Stimulated activated naive B cell treated with anti-CD40 and anti-IgM and Interleukin-4, amounts not matched to agents 10 μg/mL and 1 μg/mL and 100 μg/mL, for 72 hours (primary cell): ENCODE measurements at regions not wholly inside any gene's neighbourhood (a gene's known extent, or its start where the extent isn't known, plus 50 kb on each side); places are given as distances from the start of the nearest gene placed in this dataset.

Source experiments
- ATAC-seq, 2 donors: fragments of 150-1000 bp; cut with Tn5 transposase; replicated peaks; 2 replicates each; pipeline ENCODE4 v1.10.0; 2021; ENCODE audit warnings: moderate library complexity in 1 of 2
- DNase-seq: peaks from one replicate; pipeline ENCODE4 v3.0.0; 2021
- H3K27ac Mint-ChIP-seq: one replicate; pipeline ENCODE4 v1.8.0; 2022; ENCODE audit warnings: mild to moderate bottlenecking, mixed read lengths
- H3K27me3 Mint-ChIP-seq, 2 donors: one replicate each; pipeline ENCODE4 v1.8.0; 2022; ENCODE audit warnings: mixed read lengths in 2 of 2
- H3K36me3 Mint-ChIP-seq, 2 donors: one replicate each; pipeline ENCODE4 v1.8.0; 2022; ENCODE audit warnings: mixed read lengths in 2 of 2, mild to moderate bottlenecking in 1 of 2
- H3K4me1 Mint-ChIP-seq, 2 donors: one replicate each; pipeline ENCODE4 v1.8.0; 2022; ENCODE audit warnings: mixed read lengths in 2 of 2, mild to moderate bottlenecking in 1 of 2
- H3K4me3 Mint-ChIP-seq, 2 donors: one replicate each; pipeline ENCODE4 v1.8.0; 2022; ENCODE audit warnings: mild to moderate bottlenecking in 2 of 2, mixed read lengths in 2 of 2, moderate library complexity in 1 of 2
- H3K9me3 Mint-ChIP-seq, 2 donors: one replicate each; pipeline ENCODE4 v1.8.0; 2022; ENCODE audit warnings: mixed read lengths in 2 of 2, mild to moderate bottlenecking in 1 of 2

GRCh38 chr3:31014317-31015040, 120.0 kb upstream of the GADL1 start:
- no peaks in the 10 kb centered on the region for H3K9me3 Mint-ChIP-seq
- no peak for DNase-seq
- H3K36me3 Mint-ChIP-seq = no peaks in the 10 kb centered on the region
- no peaks in the 10 kb centered on the region for H3K27me3 Mint-ChIP-seq
- no peak overlapping the region for H3K4me3 Mint-ChIP-seq
- no peaks in the 10 kb centered on the region for H3K4me1 Mint-ChIP-seq
- H3K27ac Mint-ChIP-seq = no peak overlapping the region
- no peak for ATAC-seq

- DNase-seq (no peak), ATAC-seq (no peak)
- Mint-ChIP-seq H3K4me3 (no peak overlapping the region), H3K4me1 (no peaks in the 10 kb centered on the region), H3K9me3 (no peaks in the 10 kb centered on the region), H3K27ac (no peak overlapping the region), H3K36me3 (no peaks in the 10 kb centered on the region), H3K27me3 (no peaks in the 10 kb centered on the region)
Measured at GRCh38 chr3:31016196-31016595, 121.7 kb upstream of the GADL1 start.

- DNase-seq = no peak
- no peaks in the 10 kb centered on the region for H3K27me3 Mint-ChIP-seq
- no peaks in the 10 kb centered on the region for H3K36me3 Mint-ChIP-seq
- H3K9me3 Mint-ChIP-seq = peaks cover 0 to 2% of the 10 kb centered on the region in 2 donors
- no peak for ATAC-seq
- H3K4me1 Mint-ChIP-seq = no peaks in the 10 kb centered on the region
- H3K27ac Mint-ChIP-seq = no peak overlapping the region
- H3K4me3 Mint-ChIP-seq = no peak overlapping the region
Measured at GRCh38 chr3:31022716-31023115, 128.3 kb upstream of the GADL1 start.

- ATAC-seq (no peak), DNase-seq (no peak)
- H3K9me3 Mint-ChIP-seq = peaks cover 0 to 2% of the 10 kb centered on the region in 2 donors
- H3K27ac Mint-ChIP-seq = no peak overlapping the region
- no peaks in the 10 kb centered on the region for H3K36me3 Mint-ChIP-seq
- no peaks in the 10 kb centered on the region for H3K27me3 Mint-ChIP-seq
- H3K4me1 Mint-ChIP-seq = no peaks in the 10 kb centered on the region
- H3K4me3 Mint-ChIP-seq = no peak overlapping the region
Measured at GRCh38 chr3:31025541-31025940, 131.1 kb upstream of the GADL1 start.

GRCh38 chr3:31027191-31027761, 132.8 kb upstream of the GADL1 start:
- Mint-ChIP-seq H3K27ac (no peak overlapping the region), H3K4me3 (no peak overlapping the region), H3K36me3 (no peaks in the 10 kb centered on the region), H3K27me3 (no peaks in the 10 kb centered on the region), H3K9me3 (peaks cover 0 to 2% of the 10 kb centered on the region in 2 donors), H3K4me1 (no peaks in the 10 kb centered on the region)
- no peak for DNase-seq
- ATAC-seq = peak; percentile 52 to 56

DNA sequence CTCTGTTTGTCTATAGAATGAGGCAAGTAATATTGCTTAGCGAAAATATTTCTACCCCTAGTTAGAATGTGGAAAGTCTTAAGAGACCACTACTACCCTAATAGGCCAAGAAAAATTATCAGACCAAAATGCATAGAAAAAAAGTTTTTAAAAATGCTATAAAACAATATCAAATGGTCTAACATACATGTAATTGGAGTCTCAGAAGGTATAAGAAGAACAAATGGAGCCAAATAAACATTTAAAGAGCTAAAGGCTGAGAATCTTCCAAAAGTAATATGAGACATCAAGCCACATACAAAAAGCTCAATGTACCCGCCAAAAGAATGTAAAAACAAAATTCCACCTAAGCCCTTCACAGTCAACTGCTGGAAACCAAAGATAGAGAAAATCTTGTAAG, 133.5 kb upstream of the GADL1 start:
- Mint-ChIP-seq H3K27me3 (no peaks in the 10 kb centered on the region), H3K4me3 (no peak overlapping the region), H3K4me1 (no peaks in the 10 kb centered on the region), H3K36me3 (no peaks in the 10 kb centered on the region), H3K9me3 (peaks cover 0 to 2% of the 10 kb centered on the region in 2 donors), H3K27ac (no peak overlapping the region)
- DNase-seq = no peak
- ATAC-seq = no peak

DNA sequence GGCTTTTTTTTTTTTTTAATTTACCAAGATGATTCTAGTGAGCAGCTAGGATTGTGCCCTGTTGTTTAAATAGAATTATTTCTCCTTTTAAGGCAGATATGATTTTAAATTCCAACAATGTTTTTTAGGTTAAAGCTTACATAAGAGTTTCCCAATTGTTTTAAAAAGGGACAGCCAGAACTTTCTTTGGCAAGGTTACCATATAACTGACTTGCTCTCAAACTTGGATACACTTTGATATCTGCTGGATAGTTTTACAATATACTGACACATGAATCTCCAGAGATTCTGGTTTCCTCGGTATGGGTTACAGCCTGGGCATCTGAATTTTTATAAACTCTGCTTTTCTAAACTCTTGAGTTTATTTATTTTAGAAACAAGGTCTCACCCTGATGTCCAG, 134.3 kb upstream of the GADL1 start:
- Mint-ChIP-seq H3K27me3 (no peaks in the 10 kb centered on the region), H3K9me3 (peaks cover 0 to 2% of the 10 kb centered on the region in 2 donors)

GRCh38 chr3:31029706-31030105, 135.2 kb upstream of the GADL1 start:
- Mint-ChIP-seq H3K9me3 (peaks cover 0 to 2% of the 10 kb centered on the region in 2 donors), H3K4me1 (no peaks in the 10 kb centered on the region), H3K36me3 (no peaks in the 10 kb centered on the region), H3K27me3 (no peaks in the 10 kb centered on the region), H3K27ac (no peak overlapping the region), H3K4me3 (no peak overlapping the region)
- ATAC-seq = no peak
- no peak for DNase-seq

More for the DNA sequence above, 134.3 kb upstream of the GADL1 start:
- no peak overlapping the region for H3K4me3 Mint-ChIP-seq
- H3K4me1 Mint-ChIP-seq = no peaks in the 10 kb centered on the region
- DNase-seq (no peak), ATAC-seq (no peak)
- H3K27ac Mint-ChIP-seq = no peak overlapping the region
- H3K36me3 Mint-ChIP-seq = no peaks in the 10 kb centered on the region

DNA sequence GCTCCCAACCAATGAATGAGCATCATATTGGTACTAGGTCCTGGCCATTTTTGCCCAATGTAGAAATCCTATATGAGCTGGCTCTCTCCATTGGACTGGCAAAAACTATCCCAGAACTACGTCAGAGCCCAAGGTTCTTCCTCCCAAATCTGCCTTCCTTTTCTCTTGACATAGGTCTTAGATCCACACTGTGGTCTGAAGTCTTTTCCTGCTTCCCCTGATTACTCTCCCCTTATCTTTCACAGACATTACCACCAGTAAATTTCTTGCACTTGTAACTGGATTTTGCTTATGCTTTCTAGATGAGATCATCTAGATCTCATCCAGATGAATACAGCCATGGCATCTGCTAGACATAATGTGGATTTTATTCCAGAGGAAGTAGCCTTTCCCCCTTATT, 141.2 kb upstream of the GADL1 start:
- Mint-ChIP-seq H3K9me3 (no peaks in the 10 kb centered on the region), H3K4me3 (no peak overlapping the region), H3K27me3 (no peaks in the 10 kb centered on the region), H3K36me3 (no peaks in the 10 kb centered on the region), H3K27ac (no peak overlapping the region), H3K4me1 (no peaks in the 10 kb centered on the region)
- ATAC-seq = no peak
- no peak for DNase-seq

DNA sequence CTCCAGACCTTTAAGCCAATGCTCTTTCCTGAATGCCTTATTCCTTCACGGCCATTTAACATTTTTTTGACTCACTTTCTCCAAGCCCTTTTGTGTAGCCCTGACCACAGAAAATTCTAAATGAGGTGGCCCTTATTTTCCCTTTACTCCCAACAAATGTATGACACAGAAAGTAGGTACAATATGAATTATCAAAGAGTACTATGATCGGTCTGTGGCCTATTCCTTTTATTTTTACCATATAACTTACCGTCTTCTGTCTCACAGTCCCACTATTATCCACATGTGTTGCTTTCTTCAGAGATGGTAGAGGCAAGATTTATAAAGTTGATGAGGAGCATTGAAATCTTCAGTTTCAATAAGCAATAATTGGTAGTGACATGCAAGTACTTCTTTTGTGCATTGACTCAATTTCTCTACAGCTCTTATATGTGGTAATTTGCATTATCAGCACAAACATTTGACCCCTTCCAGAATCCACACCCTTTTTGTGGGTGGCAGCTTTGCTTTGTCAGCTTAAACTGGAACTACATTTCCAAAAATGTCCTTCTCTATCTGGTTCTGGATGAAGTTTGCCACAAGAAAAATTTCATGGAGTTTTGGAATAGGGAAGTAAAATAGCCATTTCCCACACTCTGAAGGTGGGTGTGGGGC, 143.8 kb upstream of the GADL1 start:
- Mint-ChIP-seq H3K9me3 (peaks cover 10 to 14% of the 10 kb centered on the region in 2 donors), H3K27ac (no peak overlapping the region), H3K4me3 (no peak overlapping the region), H3K4me1 (no peaks in the 10 kb centered on the region), H3K36me3 (peaks cover 3 to 7% of the 10 kb centered on the region in 2 donors), H3K27me3 (no peaks in the 10 kb centered on the region)
- no peak for ATAC-seq
- DNase-seq = no peak

DNA sequence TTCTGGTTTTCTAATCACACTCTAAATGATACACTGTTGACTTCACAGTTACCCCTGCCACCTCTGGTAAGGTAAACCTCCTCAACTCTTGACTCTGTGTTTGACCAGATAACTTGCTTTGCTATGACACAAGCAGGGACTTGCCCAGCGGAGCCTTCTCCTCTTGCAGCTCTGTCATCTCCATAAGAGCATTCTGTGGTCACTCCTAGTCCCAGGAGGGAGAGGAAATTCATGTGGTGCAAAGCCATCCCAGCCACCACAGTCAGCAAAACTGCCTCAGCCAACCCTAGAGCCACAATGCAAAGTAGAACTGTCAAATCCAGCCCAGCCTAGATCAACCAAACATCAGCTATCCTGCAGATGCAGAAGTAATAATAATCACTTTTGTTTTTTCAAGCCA, 144.7 kb upstream of the GADL1 start:
- Mint-ChIP-seq H3K9me3 (peaks cover 12 to 14% of the 10 kb centered on the region in 2 donors), H3K27ac (no peak overlapping the region), H3K36me3 (peaks cover 3 to 7% of the 10 kb centered on the region in 2 donors), H3K27me3 (no peaks in the 10 kb centered on the region), H3K4me1 (no peaks in the 10 kb centered on the region), H3K4me3 (no peak overlapping the region)
- ATAC-seq (no peak), DNase-seq (no peak)

GRCh38 chr3:31041161-31041978, 146.9 kb upstream of the GADL1 start:
- H3K27me3 Mint-ChIP-seq = no peaks in the 10 kb centered on the region
- ATAC-seq (no peak), DNase-seq (no peak)
- H3K27ac Mint-ChIP-seq = no peak overlapping the region
- peaks cover 12 to 14% of the 10 kb centered on the region in 2 donors for H3K9me3 Mint-ChIP-seq
- no peak overlapping the region for H3K4me3 Mint-ChIP-seq
- H3K4me1 Mint-ChIP-seq = no peaks in the 10 kb centered on the region
- H3K36me3 Mint-ChIP-seq = peaks cover 3 to 7% of the 10 kb centered on the region in 2 donors

DNA sequence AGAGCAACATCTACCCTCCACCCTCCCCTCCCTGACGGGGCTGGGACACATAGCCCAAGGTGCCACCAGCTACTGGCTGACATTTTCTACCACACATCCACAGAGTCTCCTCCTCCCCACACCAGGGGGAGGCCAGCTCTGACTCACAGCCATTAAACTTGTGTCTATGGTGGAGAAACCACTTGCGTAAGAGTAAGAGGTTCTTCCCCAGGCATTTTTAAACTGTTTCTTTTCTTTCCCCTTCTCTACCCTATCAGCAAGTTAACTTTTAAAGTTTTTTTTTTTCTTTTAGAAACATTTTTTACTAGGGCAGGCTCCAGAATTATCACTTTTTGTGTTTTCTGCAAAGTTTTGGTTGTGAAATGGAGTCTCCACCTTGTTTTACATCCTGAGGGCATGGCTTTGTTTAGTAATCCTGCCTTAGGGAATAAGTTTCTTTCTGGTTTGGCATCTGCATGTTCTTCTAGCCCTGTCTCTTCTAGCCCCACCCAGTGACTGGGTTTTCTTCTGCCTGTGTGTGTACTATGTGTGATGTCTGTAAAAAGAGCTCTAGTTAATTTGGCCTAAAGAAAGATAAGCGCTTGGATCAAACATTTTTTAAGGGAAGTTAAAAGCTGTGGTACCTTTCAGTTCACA, 148.8 kb upstream of the GADL1 start:
- H3K4me3 Mint-ChIP-seq = no peak overlapping the region
- no peak for ATAC-seq
- peaks cover 3 to 7% of the 10 kb centered on the region in 2 donors for H3K36me3 Mint-ChIP-seq
- H3K27me3 Mint-ChIP-seq = no peaks in the 10 kb centered on the region
- H3K9me3 Mint-ChIP-seq = peaks cover 12 to 14% of the 10 kb centered on the region in 2 donors
- DNase-seq = no peak
- no peak overlapping the region for H3K27ac Mint-ChIP-seq
- no peaks in the 10 kb centered on the region for H3K4me1 Mint-ChIP-seq

DNA sequence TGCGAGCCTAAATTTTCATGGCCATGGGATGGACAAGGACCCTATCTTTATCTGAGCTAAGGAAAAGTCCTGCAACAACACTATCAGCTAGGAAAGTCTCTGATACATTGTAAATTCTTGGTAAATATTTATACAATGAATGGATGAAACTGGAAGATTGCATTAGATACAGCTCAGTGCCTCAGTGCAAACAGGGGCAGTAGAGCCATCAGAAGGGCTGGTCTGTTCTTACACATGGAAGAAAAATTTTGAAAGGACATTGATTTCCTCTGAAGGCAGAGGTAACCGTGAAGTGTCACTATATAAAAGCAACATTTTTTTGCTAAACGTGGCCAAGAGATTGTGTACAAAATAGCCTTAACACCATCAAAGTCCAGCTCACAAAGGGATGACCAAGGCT, 153.2 kb upstream of the GADL1 start:
- Mint-ChIP-seq H3K27ac (no peak overlapping the region), H3K4me3 (no peak overlapping the region), H3K27me3 (no peaks in the 10 kb centered on the region), H3K9me3 (peaks cover 10 to 11% of the 10 kb centered on the region in 2 donors), H3K4me1 (peaks cover 0 to 2% of the 10 kb centered on the region in 2 donors), H3K36me3 (peaks cover 3 to 5% of the 10 kb centered on the region in 2 donors)
- no peak for ATAC-seq
- DNase-seq = no peak
